HFFc6 (cell line): ENCODE measurements at regions not wholly inside any gene's neighbourhood (a gene's known extent, or its start where the extent isn't known, plus 50 kb on each side); places are given as distances from the start of the nearest gene placed in this dataset.

Source experiments
- DNase-seq: peaks from one replicate; pipeline ENCODE4 v3.0.0-alpha.2; 2018
- H3K27ac Mint-ChIP-seq: 2 replicates; pipeline ENCODE4 v1.8.0; 2020; ENCODE audit warnings: mild to moderate bottlenecking, mixed read lengths
- H3K27me3 Mint-ChIP-seq: 2 replicates; pipeline ENCODE4 v1.8.0; 2021; ENCODE audit warnings: mild to moderate bottlenecking, moderate library complexity, mixed read lengths; ENCODE audit not compliant: insufficient read depth
- H3K36me3 Mint-ChIP-seq: 2 replicates; pipeline ENCODE4 v1.8.0; 2021; ENCODE audit warnings: low read depth, mixed read lengths
- H3K4me1 Mint-ChIP-seq: 2 replicates; pipeline ENCODE4 v1.8.0; 2020; ENCODE audit warnings: low read depth, mixed read lengths
- H3K4me3 Mint-ChIP-seq: 2 replicates; pipeline ENCODE4 v1.8.0; 2020; ENCODE audit warnings: mild to moderate bottlenecking, moderate library complexity, mixed read lengths
- H3K9me3 Mint-ChIP-seq: 2 replicates; pipeline ENCODE4 v1.8.0; 2020; ENCODE audit warnings: mild to moderate bottlenecking, mixed read lengths
- TF ChIP-seq, protein P1 (sequence below): fragments of 200-600 bp; sonication (generic); IDR thresholded peaks from 2 replicates; pipeline ENCODE4 v1.5.0; 2021; ENCODE audit warnings: antibody characterized with exemption, mild to moderate bottlenecking

DNA sequence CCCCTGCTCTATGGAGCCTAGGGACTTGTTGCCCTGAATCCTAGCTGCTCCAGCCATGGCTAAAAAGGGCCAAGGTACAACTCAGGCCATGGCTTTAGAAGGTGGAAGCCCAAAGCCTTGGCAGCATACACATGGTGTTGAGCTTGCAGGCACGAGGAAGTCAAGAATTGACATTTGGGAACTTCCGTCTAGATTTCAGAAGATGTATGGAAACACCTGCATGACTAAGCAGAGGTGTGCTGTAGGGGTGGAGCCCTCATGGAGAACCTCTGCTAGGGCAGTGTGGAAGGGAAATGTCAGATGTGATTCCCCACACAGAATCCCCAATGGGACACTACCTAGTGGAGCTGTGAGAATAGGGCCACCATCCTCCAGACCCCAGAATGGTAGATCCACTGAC lies 95.1 kb upstream of the TMEM170B start:
- Mint-ChIP-seq H3K27ac (no peak overlapping the region), H3K27me3 (no peaks in the 10 kb centered on the region; the same call in 1 of the 2 replicates), H3K36me3 (no peaks in the 10 kb centered on the region), H3K4me3 (no peak overlapping the region), H3K4me1 (peaks cover 11% of the 10 kb centered on the region), H3K9me3 (no peaks in the 10 kb centered on the region)
- DNase-seq: no peak
- TF ChIP-seq, protein P1, sequence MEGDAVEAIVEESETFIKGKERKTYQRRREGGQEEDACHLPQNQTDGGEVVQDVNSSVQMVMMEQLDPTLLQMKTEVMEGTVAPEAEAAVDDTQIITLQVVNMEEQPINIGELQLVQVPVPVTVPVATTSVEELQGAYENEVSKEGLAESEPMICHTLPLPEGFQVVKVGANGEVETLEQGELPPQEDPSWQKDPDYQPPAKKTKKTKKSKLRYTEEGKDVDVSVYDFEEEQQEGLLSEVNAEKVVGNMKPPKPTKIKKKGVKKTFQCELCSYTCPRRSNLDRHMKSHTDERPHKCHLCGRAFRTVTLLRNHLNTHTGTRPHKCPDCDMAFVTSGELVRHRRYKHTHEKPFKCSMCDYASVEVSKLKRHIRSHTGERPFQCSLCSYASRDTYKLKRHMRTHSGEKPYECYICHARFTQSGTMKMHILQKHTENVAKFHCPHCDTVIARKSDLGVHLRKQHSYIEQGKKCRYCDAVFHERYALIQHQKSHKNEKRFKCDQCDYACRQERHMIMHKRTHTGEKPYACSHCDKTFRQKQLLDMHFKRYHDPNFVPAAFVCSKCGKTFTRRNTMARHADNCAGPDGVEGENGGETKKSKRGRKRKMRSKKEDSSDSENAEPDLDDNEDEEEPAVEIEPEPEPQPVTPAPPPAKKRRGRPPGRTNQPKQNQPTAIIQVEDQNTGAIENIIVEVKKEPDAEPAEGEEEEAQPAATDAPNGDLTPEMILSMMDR: no peak

DNA sequence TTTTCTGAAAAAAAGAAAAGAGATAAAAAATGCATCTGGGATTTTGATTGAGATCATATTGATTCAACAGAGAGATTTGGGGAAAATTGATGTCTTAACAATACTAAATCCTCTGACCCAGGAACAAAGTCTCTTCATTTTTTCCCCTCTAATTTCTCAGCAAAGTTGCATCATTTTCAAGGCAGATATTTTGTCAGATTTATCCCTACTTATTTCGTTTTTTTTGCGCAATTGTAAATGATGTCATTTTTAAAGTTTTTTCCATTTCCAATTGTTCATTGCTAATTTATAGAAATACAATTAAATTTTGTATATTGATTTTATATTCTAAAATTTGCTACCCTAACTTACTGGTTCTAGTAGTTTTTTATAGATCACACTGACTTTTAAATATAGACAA lies 97.7 kb upstream of the TMEM170B start:
- TF ChIP-seq, protein P1: no peak
- Mint-ChIP-seq H3K4me3 (no peak overlapping the region), H3K27ac (no peak overlapping the region), H3K4me1 (peaks cover 21% of the 10 kb centered on the region), H3K27me3 (no peaks in the 10 kb centered on the region), H3K36me3 (no peaks in the 10 kb centered on the region), H3K9me3 (no peaks in the 10 kb centered on the region)
- no peak for DNase-seq

DNA sequence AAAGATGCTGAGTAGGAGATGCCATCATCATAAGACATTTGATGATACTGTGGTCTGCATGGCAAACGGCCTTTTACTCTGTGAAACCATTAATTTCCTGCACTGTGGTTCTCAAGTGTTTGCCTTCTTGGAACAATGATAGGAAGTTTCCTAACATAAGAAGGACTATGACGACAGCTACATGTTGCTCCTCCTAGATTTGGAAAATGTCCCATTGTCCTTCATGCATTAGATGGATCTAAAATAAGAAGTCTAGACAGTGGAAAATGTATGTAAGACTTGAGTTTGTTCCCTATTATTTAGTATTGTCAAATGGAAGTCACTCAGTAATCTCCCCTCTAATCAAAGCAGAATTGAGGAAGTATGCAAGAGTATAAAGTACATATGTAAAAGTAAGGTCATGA lies 98.5 kb upstream of the TMEM170B start:
- TF ChIP-seq, protein P1: no peak
- no peak overlapping the region for H3K27ac Mint-ChIP-seq

GRCh38 chr6:11437824-11438459 lies 99.6 kb upstream of the TMEM170B start:
- Mint-ChIP-seq H3K27me3 (no peaks in the 10 kb centered on the region), H3K27ac (peak overlapping the region; percentile 28; the same call in 1 of the 2 replicates), H3K36me3 (no peaks in the 10 kb centered on the region), H3K4me3 (no peak overlapping the region), H3K4me1 (peaks cover 40% of the 10 kb centered on the region), H3K9me3 (no peaks in the 10 kb centered on the region)
- DNase-seq: no peak
- TF ChIP-seq, protein P1: no peak

More for the DNA sequence above, 98.5 kb upstream of the TMEM170B start:
- H3K4me1 Mint-ChIP-seq: peaks cover 30% of the 10 kb centered on the region
- no peaks in the 10 kb centered on the region for H3K9me3 Mint-ChIP-seq
- no peaks in the 10 kb centered on the region for H3K36me3 Mint-ChIP-seq
- no peak overlapping the region for H3K4me3 Mint-ChIP-seq
- no peaks in the 10 kb centered on the region for H3K27me3 Mint-ChIP-seq
- DNase-seq: no peak

DNA sequence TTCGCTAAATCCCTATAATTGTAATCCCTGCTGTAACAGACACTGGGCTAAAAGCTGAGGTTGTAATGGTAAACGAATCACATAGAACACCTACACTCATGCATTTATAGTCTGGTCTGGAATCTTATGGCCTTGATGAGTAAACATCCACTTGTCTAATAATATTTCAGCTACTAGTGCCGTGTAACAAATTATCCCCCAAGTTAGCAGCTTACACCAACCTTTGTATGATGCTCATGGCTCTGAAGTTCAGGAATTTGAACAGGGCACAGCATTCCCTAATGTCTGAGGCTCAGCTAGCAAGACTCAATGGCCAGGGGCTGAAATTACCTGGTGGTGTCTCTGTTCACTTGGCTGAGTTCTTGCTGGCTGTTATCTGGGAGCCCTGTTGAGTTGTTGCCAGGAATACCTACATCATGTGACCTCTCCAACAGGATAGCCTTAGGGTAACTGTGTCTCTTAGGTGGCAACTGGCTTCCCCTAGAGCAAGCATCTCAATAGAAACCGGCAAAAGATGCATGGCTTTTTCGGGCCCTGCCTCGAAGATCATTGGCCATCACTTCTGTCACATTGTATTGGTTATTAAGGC lies 100.9 kb upstream of the TMEM170B start:
- TF ChIP-seq, protein P1: no peak
- Mint-ChIP-seq H3K4me1 (peaks cover 54% of the 10 kb centered on the region), H3K9me3 (no peaks in the 10 kb centered on the region), H3K4me3 (no peak overlapping the region), H3K27ac (no peak overlapping the region), H3K27me3 (no peaks in the 10 kb centered on the region), H3K36me3 (no peaks in the 10 kb centered on the region)
- DNase-seq: no peak
